Small intestine (tissue), 7 donors: ENCODE measurements at regions not wholly inside any gene's neighbourhood (a gene's known extent, or its start where the extent isn't known, plus 50 kb on each side); places are given as distances from the start of the nearest gene placed in this dataset.

Experiments used
- DNase-seq, 2 donors: peaks; one replicate each; pipeline versions ENCODE4 v3.0.0 to v3.0.0-alpha.2; 2013
- FAIRE-seq: peaks from 2 replicates; lab custom pipeline; 2012; peaks lifted over from hg19 to GRCh38; lab: Jason Lieb, UNC
- H3K27ac ChIP-seq, 3 donors: one replicate each; pipeline ENCODE4 v1.5.1; 2013; ENCODE audit warnings: low read length in 2 of 3, mild to moderate bottlenecking in 2 of 3, control low read depth in 1 of 3, inconsistent platforms in 1 of 3, low read depth in 1 of 3, moderate library complexity in 1 of 3
- H3K27me3 ChIP-seq, 3 donors: one replicate each; pipeline ENCODE4 v1.6.1; 2013; ENCODE audit warnings: low read length in 3 of 3, inconsistent platforms in 1 of 3; ENCODE audit not compliant: control insufficient read depth in 3 of 3, insufficient read depth in 3 of 3
- H3K36me3 ChIP-seq, 3 donors: one replicate each; pipeline ENCODE4 v1.6.1; 2013; ENCODE audit warnings: low read length in 3 of 3, inconsistent platforms in 1 of 3, low read depth in 1 of 3, mild to moderate bottlenecking in 1 of 3, moderate library complexity in 1 of 3; ENCODE audit not compliant: control insufficient read depth in 3 of 3, insufficient read depth in 2 of 3
- H3K4me1 ChIP-seq, 3 donors: one replicate each; pipeline ENCODE4 v1.6.1; 2013; ENCODE audit warnings: low read length in 2 of 3, inconsistent platforms in 1 of 3, low read depth in 1 of 3, mild to moderate bottlenecking in 1 of 3, moderate library complexity in 1 of 3; ENCODE audit not compliant: control insufficient read depth in 3 of 3, insufficient read depth in 2 of 3
- H3K4me3 ChIP-seq, 3 donors: one replicate each; pipeline ENCODE4 v1.5.1; 2013; ENCODE audit warnings: low read length in 3 of 3, control low read depth in 1 of 3, inconsistent platforms in 1 of 3, low read depth in 1 of 3, mild to moderate bottlenecking in 1 of 3, moderate library complexity in 1 of 3
- H3K9me3 ChIP-seq, 2 donors: one replicate each; pipeline ENCODE4 v1.6.1; 2013; ENCODE audit warnings: low read depth in 1 of 2, low read length in 1 of 2; ENCODE audit not compliant: control insufficient read depth in 2 of 2, insufficient read depth in 1 of 2
- WGBS, 3 donors: extraction: QIAGEN DNeasy Blood & Tissue Kit; methylation state at CpG; one replicate each; pipeline ENCODE4 v1.1.7; 2013; 5-methylcytosine and 5-hydroxymethylcytosine counted together
- donor health status: healthy with polysubstance abuse.
- donor health status: control.
- donor health status: control.
- donor health status: Bipolar disorder and iron deficiency.
- donor health status: healthy.

- FAIRE-seq = no peak
Observed at GRCh38 chr18:2482706-2483475, 88.4 kb downstream of the METTL4 start.

GRCh38 chr18:2485983-2486382, 85.3 kb downstream of the METTL4 start:
- Histone ChIP-seq H3K9me3 (no peaks in the 10 kb centered on the region), H3K27ac (no peak overlapping the region), H3K4me3 (no peak overlapping the region), H3K4me1 (no peaks in the 10 kb centered on the region), H3K36me3 (no peaks in the 10 kb centered on the region), H3K27me3 (no peaks in the 10 kb centered on the region)
- DNase-seq (no peak), FAIRE-seq (no peak)
- 78 to 94% (median 91%) methylated on average over 1 of the region's 1 CpG for WGBS, 3 donors

More at GRCh38 chr18:2482706-2483475, 88.4 kb downstream of the METTL4 start:
- no peak for DNase-seq
- Histone ChIP-seq H3K4me3 (no peak overlapping the region), H3K4me1 (no peaks in the 10 kb centered on the region), H3K27ac (no peak overlapping the region), H3K9me3 (no peaks in the 10 kb centered on the region), H3K36me3 (no peaks in the 10 kb centered on the region), H3K27me3 (no peaks in the 10 kb centered on the region)
- WGBS, 3 donors = 92 to 99% (median 94%) methylated on average over 2 of the region's 2 CpGs

GRCh38 chr18:2486426-2486825, 84.9 kb downstream of the METTL4 start:
- no peak overlapping the region for H3K4me3 ChIP-seq
- no peaks in the 10 kb centered on the region for H3K4me1 ChIP-seq
- H3K36me3 ChIP-seq = no peaks in the 10 kb centered on the region
- H3K27me3 ChIP-seq = no peaks in the 10 kb centered on the region
- H3K9me3 ChIP-seq = no peaks in the 10 kb centered on the region
- H3K27ac ChIP-seq = no peak overlapping the region
- WGBS, 3 donors = 23 to 37% (median 26%) methylated on average over 4 of the region's 4 CpGs
- no peak for FAIRE-seq
- no peak for DNase-seq
